Smooth muscle cell (in vitro differentiated cells): ENCODE measurements at regions not wholly inside any gene's neighbourhood (a gene's known extent, or its start where the extent isn't known, plus 50 kb on each side); places are given as distances from the start of the nearest gene placed in this dataset.

Experiments used
- DNase-seq: peaks from one replicate; lab custom pipeline; 2025; ENCODE audit not compliant: unreplicated experiment; lab: John Stamatoyannopoulos, UW
- H2AFZ ChIP-seq: fragments of 200-600 bp; sonication (generic); 2 replicates; pipeline ENCODE4 v1.6.0; 2016; ENCODE audit warnings: antibody characterized with exemption, low read depth, mild to moderate bottlenecking
- H3F3A ChIP-seq: fragments of 200-600 bp; sonication (generic); 2 replicates; pipeline ENCODE4 v1.6.0; 2017; ENCODE audit warnings: antibody characterized with exemption, low read depth
- H3K27ac ChIP-seq: fragments of 200-600 bp; sonication (generic); 2 replicates; pipeline ENCODE4 v1.5.1; 2016; ENCODE audit warnings: low read depth, mild to moderate bottlenecking
- H3K27me3 ChIP-seq: fragments of 200-600 bp; sonication (generic); 2 replicates; pipeline ENCODE4 v1.6.1; 2016; ENCODE audit warnings: low read depth, mild to moderate bottlenecking
- H3K36me3 ChIP-seq: fragments of 200-600 bp; sonication (generic); 2 replicates; pipeline ENCODE4 v1.5.1; 2016; ENCODE audit warnings: low read depth
- H3K4me1 ChIP-seq: fragments of 200-600 bp; sonication (generic); 2 replicates; pipeline ENCODE4 v1.5.1; 2016; ENCODE audit warnings: low read depth
- H3K4me2 ChIP-seq: fragments of 200-600 bp; sonication (generic); 2 replicates; pipeline ENCODE4 v1.6.0; 2016; ENCODE audit warnings: mild to moderate bottlenecking
- H3K4me3 ChIP-seq: fragments of 200-600 bp; sonication (generic); 2 replicates; pipeline ENCODE4 v1.5.1; 2016; ENCODE audit warnings: mild to moderate bottlenecking
- H3K79me2 ChIP-seq: fragments of 200-600 bp; sonication (generic); 2 replicates; pipeline ENCODE4 v1.6.0; 2016; ENCODE audit warnings: low read depth, mild to moderate bottlenecking
- H3K9ac ChIP-seq: fragments of 200-600 bp; sonication (generic); 2 replicates; pipeline ENCODE4 v1.6.0; 2016; ENCODE audit warnings: low read depth
- H3K9me3 ChIP-seq: fragments of 200-600 bp; sonication (generic); replicated peaks from 2 replicates; pipeline ENCODE4 v1.5.1; 2016; ENCODE audit warnings: low read depth
- H4K20me1 ChIP-seq: fragments of 200-600 bp; sonication (generic); 2 replicates; pipeline ENCODE4 v1.6.0; 2016; ENCODE audit warnings: low read depth
- WGBS: methylation state at CpG from one replicate; pipeline ENCODE4 v1.1.7; 2016; ENCODE audit warnings: low lambda C conversion rate; 5-methylcytosine and 5-hydroxymethylcytosine counted together
- TF ChIP-seq, protein P1 (sequence below): fragments of 200-600 bp; sonication (generic); IDR thresholded peaks from 2 replicates; pipeline ENCODE4 v1.5.1; 2017; ENCODE audit warnings: borderline replicate concordance, mild to moderate bottlenecking, antibody characterized with exemption; ENCODE audit not compliant: insufficient read depth, poor library complexity, severe bottlenecking

DNA sequence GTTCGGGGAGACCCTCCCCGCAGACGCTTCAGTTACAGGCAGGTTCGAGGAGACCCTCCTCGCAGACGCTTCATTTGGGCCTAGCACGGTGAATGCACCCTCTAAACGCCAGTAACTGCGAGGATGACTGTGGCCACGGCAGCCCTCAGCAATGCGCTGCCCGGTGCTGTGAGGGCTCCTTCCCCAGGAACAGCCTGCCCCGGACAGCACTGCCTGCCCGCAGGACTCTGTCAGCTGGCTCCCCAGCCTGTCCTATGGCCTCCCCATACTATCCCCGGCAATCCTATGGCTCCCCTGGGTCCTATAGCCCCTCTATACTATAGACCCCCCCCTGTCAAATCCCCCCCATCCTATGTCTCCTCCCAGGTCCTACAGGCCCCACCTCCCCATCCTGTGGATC lies 238.9 kb downstream of the RBFOX3 start:
- Histone ChIP-seq H3K9me3 (no peaks in the 10 kb centered on the region), H3K4me3 (no peak overlapping the region), H3K36me3 (no peaks in the 10 kb centered on the region), H3K4me1 (no peaks in the 10 kb centered on the region), H3K27ac (no peak overlapping the region), H3K79me2 (no peaks in the 10 kb centered on the region), H3F3A (no peaks in the 10 kb centered on the region), H3K9ac (no peak overlapping the region), H2AFZ (no peak overlapping the region), H3K27me3 (peaks cover 23% of the 10 kb centered on the region), H3K4me2 (no peak overlapping the region), H4K20me1 (no peaks in the 10 kb centered on the region)
- TF ChIP-seq, protein P1, sequence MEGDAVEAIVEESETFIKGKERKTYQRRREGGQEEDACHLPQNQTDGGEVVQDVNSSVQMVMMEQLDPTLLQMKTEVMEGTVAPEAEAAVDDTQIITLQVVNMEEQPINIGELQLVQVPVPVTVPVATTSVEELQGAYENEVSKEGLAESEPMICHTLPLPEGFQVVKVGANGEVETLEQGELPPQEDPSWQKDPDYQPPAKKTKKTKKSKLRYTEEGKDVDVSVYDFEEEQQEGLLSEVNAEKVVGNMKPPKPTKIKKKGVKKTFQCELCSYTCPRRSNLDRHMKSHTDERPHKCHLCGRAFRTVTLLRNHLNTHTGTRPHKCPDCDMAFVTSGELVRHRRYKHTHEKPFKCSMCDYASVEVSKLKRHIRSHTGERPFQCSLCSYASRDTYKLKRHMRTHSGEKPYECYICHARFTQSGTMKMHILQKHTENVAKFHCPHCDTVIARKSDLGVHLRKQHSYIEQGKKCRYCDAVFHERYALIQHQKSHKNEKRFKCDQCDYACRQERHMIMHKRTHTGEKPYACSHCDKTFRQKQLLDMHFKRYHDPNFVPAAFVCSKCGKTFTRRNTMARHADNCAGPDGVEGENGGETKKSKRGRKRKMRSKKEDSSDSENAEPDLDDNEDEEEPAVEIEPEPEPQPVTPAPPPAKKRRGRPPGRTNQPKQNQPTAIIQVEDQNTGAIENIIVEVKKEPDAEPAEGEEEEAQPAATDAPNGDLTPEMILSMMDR: no peak
- no peak for DNase-seq
- WGBS: 90% methylated on average over 15 of the region's 15 CpGs

DNA sequence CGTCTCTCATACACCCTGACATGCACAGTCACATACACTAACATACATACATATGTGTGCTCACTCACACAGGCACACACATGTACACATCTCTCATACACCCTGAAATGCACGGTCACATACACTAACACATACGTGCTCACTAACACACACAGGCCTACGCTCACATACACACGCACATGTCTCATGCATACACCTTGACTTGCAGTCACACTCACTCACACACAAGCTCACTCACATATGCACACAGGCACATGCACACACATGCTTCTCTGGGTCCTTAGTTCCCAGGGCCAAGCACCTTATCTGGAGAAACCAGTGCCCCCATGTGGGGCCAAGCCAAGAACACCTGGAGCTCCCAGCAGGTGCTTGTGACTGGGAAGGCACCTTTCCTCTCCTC lies 240.3 kb downstream of the RBFOX3 start:
- DNase-seq: no peak
- H3K9ac ChIP-seq: no peak overlapping the region
- no peak overlapping the region for H3K4me2 ChIP-seq
- H3F3A ChIP-seq: no peaks in the 10 kb centered on the region
- TF ChIP-seq, protein P1: no peak
- H3K36me3 ChIP-seq: no peaks in the 10 kb centered on the region
- 66% methylated on average over 5 of the region's 5 CpGs for WGBS
- no peak overlapping the region for H2AFZ ChIP-seq
- H3K79me2 ChIP-seq: no peaks in the 10 kb centered on the region
- no peak overlapping the region for H3K27ac ChIP-seq
- peaks cover 15% of the 10 kb centered on the region for H3K27me3 ChIP-seq
- H3K4me1 ChIP-seq: no peaks in the 10 kb centered on the region
- no peaks in the 10 kb centered on the region for H3K9me3 ChIP-seq
- H3K4me3 ChIP-seq: no peak overlapping the region
- no peaks in the 10 kb centered on the region for H4K20me1 ChIP-seq

DNA sequence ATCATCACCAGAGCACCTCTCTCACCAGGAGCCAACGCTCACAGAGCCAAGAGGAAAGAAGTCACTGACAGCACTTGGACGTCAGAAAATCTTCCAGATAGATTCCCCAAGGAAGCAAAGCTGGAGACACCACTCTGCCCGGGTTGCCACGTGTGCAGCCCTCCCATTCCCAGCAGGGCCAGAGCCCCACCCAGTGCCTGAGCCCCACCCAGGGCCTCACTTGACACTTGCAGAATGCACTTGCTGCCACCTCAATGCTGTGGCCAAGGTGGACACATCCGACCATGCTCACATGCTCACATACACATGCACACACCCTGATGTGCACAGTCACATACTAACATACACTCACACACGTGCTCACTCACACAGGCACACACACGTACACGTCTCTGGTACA lies 240.7 kb downstream of the RBFOX3 start:
- Histone ChIP-seq H4K20me1 (no peaks in the 10 kb centered on the region), H3K79me2 (no peaks in the 10 kb centered on the region), H3K4me1 (no peaks in the 10 kb centered on the region), H3K9me3 (no peaks in the 10 kb centered on the region), H3K36me3 (no peaks in the 10 kb centered on the region), H3K9ac (no peak overlapping the region), H3F3A (no peaks in the 10 kb centered on the region), H3K27me3 (peaks cover 17% of the 10 kb centered on the region), H2AFZ (no peak overlapping the region), H3K4me2 (no peak overlapping the region), H3K27ac (no peak overlapping the region), H3K4me3 (no peak overlapping the region)
- DNase-seq: no peak
- TF ChIP-seq, protein P1: no peak
- WGBS: 81% methylated on average over 5 of the region's 8 CpGs

DNA sequence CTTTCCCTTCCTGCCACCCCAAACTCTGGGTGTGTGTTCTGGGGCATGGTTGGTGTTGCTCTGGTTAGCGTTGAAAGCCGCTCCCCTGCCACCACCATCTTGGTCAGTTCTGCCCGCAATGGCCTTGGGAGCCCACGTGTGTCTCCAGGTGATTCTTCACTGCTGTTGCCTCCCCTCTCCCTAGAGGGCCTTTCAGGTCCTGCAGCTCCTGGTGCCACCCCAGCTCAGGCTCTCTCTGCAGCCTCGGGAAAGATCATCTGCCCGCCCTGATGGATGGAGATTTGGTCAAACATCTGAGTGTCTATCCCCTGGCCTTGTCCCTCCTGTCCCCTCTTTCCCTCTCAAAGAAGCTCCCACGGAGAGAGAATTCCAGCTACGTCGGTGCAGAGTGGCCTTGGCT lies 241.3 kb downstream of the RBFOX3 start:
- Histone ChIP-seq H3K79me2 (no peaks in the 10 kb centered on the region), H3K9ac (no peak overlapping the region), H3K4me1 (no peaks in the 10 kb centered on the region), H3K27ac (no peak overlapping the region), H3F3A (no peaks in the 10 kb centered on the region), H3K4me2 (no peak overlapping the region), H3K9me3 (no peaks in the 10 kb centered on the region), H3K36me3 (no peaks in the 10 kb centered on the region), H3K4me3 (no peak overlapping the region), H4K20me1 (no peaks in the 10 kb centered on the region), H3K27me3 (peaks cover 17% of the 10 kb centered on the region), H2AFZ (no peak overlapping the region)
- no peak for DNase-seq
- WGBS: 78% methylated on average over 9 of the region's 9 CpGs
- TF ChIP-seq, protein P1: no peak
